GM23338 (cell line): ENCODE measurements at regions not wholly inside any gene's neighbourhood (a gene's known extent, or its start where the extent isn't known, plus 50 kb on each side); places are given as distances from the start of the nearest gene placed in this dataset.

ENCODE experiments used
- ATAC-seq: fragments of 200-7000 bp; cut with Tn5 transposase; 3 replicates; pipeline ENCODE4 v1.9.1; 2020
- DNase-seq: peaks from one replicate; pipeline ENCODE4 v3.0.0-alpha.2; 2015; ENCODE audit warnings: low spot score
- H2AFZ ChIP-seq: fragments of 200-600 bp; sonication (generic); 2 replicates; pipeline ENCODE4 v1.8.0; 2016; ENCODE audit warnings: antibody characterized with exemption, mild to moderate bottlenecking, moderate library complexity
- H3F3A ChIP-seq: fragments of 200-600 bp; sonication (generic); replicated peaks from 2 replicates; pipeline ENCODE4 v1.8.0; 2017; ENCODE audit warnings: antibody characterized with exemption, mixed run types, low read depth
- H3K27ac ChIP-seq: fragments of 200-600 bp; sonication (generic); 2 replicates; pipeline ENCODE4 v1.6.1; 2016; ENCODE audit warnings: low read depth
- H3K27me3 ChIP-seq: fragments of 200-600 bp; sonication (generic); 2 replicates; pipeline ENCODE4 v1.8.0; 2016; ENCODE audit warnings: mild to moderate bottlenecking, mixed run types, moderate library complexity; ENCODE audit not compliant: insufficient read depth
- H3K36me3 ChIP-seq: fragments of 200-600 bp; sonication (generic); 2 replicates; pipeline ENCODE4 v1.8.0; 2016; ENCODE audit warnings: mild to moderate bottlenecking; ENCODE audit not compliant: insufficient read depth
- H3K4me1 ChIP-seq: fragments of 200-600 bp; sonication (generic); 2 replicates; pipeline ENCODE4 v1.8.0; 2016; ENCODE audit warnings: mild to moderate bottlenecking, moderate library complexity; ENCODE audit not compliant: insufficient read depth
- H3K4me2 ChIP-seq: fragments of 200-600 bp; sonication (generic); 2 replicates; pipeline ENCODE4 v1.7.1; 2017; ENCODE audit warnings: mixed run types
- H3K4me3 ChIP-seq: fragments of 200-600 bp; sonication (generic); 2 replicates; pipeline ENCODE4 v1.6.1; 2016; ENCODE audit warnings: mixed run types
- H3K79me2 ChIP-seq: fragments of 200-600 bp; sonication (generic); replicated peaks from 2 replicates; pipeline ENCODE4 v1.8.0; 2017; ENCODE audit warnings: mild to moderate bottlenecking; ENCODE audit not compliant: insufficient read depth
- H3K9me2 ChIP-seq: fragments of 200-600 bp; sonication (generic); 2 replicates; pipeline ENCODE4 v1.8.0; 2017; ENCODE audit not compliant: insufficient read depth
- H4K20me1 ChIP-seq: fragments of 200-600 bp; sonication (generic); replicated peaks from 2 replicates; pipeline ENCODE4 v1.8.0; 2017; ENCODE audit warnings: mild to moderate bottlenecking; ENCODE audit not compliant: insufficient read depth
- H3K27ac Mint-ChIP-seq: 2 replicates; pipeline ENCODE4 v1.8.0; 2020; ENCODE audit warnings: inconsistent platforms, mild to moderate bottlenecking, moderate library complexity, mixed read lengths
- H3K27me3 Mint-ChIP-seq: 3 replicates; pipeline ENCODE4 v1.8.0; 2022; ENCODE audit warnings: low read depth, mild to moderate bottlenecking, moderate library complexity, mixed read lengths, inconsistent platforms; ENCODE audit not compliant: insufficient read depth, poor library complexity
- H3K36me3 Mint-ChIP-seq: 3 replicates; pipeline ENCODE4 v1.8.0; 2021; ENCODE audit warnings: low read depth, mild to moderate bottlenecking, inconsistent platforms, moderate library complexity, mixed read lengths
- H3K4me1 Mint-ChIP-seq: 3 replicates; pipeline ENCODE4 v1.8.0; 2020; ENCODE audit warnings: mild to moderate bottlenecking, inconsistent platforms, mixed read lengths
- H3K4me3 Mint-ChIP-seq: 3 replicates; pipeline ENCODE4 v1.8.0; 2021; ENCODE audit warnings: moderate library complexity, mild to moderate bottlenecking, inconsistent platforms, mixed read lengths
- H3K9me3 Mint-ChIP-seq: 3 replicates; pipeline ENCODE4 v1.8.0; 2020; ENCODE audit warnings: moderate library complexity, mild to moderate bottlenecking, inconsistent platforms, mixed read lengths
- CREB1 ChIP-seq: fragments of 250-450 bp; sonication (Bioruptor Pico); IDR thresholded peaks from 2 replicates; pipeline ENCODE4 v1.5.0; 2020; ENCODE audit warnings: low read depth, mild to moderate bottlenecking, moderate library complexity
- CTCF ChIP-seq, 2 experiments: fragments of 200-600 bp in 1 of 2; sonication (generic) in 1 of 2; conservative IDR thresholded peaks; 2 replicates each; pipeline versions ENCODE4 v1.5.1 to v1.6.1; 2016 to 2017; ENCODE audit warnings: antibody characterized with exemption in 2 of 2, low read depth in 2 of 2, mild to moderate bottlenecking in 2 of 2, moderate library complexity in 1 of 2
- ETS1 ChIP-seq: IDR thresholded peaks from 2 replicates; pipeline ENCODE4 v1.6.1; 2016; ENCODE audit warnings: antibody characterized with exemption
- EZH2 ChIP-seq: fragments of 200-600 bp; sonication (generic); IDR thresholded peaks from one replicate; pipeline ENCODE4 v1.8.0; 2017; ENCODE audit warnings: antibody characterized with exemption, mild to moderate bottlenecking, low read depth; ENCODE audit not compliant: unreplicated experiment
- EZH2phosphoT487 ChIP-seq: fragments of 200-600 bp; sonication (generic); IDR thresholded peaks from one replicate; pipeline ENCODE4 v1.8.1; 2018; ENCODE audit warnings: antibody characterized with exemption; ENCODE audit not compliant: unreplicated experiment
- JUNB ChIP-seq: IDR thresholded peaks from one replicate; pipeline ENCODE4 v1.6.1; 2016; ENCODE audit warnings: antibody characterized with exemption; ENCODE audit not compliant: unreplicated experiment
- NANOG ChIP-seq: IDR thresholded peaks from 2 replicates; pipeline ENCODE4 v1.6.1; 2016; ENCODE audit warnings: antibody characterized with exemption, borderline replicate concordance
- POLR2AphosphoS5 ChIP-seq: IDR thresholded peaks from 2 replicates; pipeline ENCODE4 v1.6.1; 2016; ENCODE audit warnings: antibody characterized with exemption, low read depth
- ZNF114 ChIP-seq: fragments of 250-450 bp; sonication (Bioruptor Pico); IDR thresholded peaks from 2 replicates; pipeline ENCODE4 v1.5.0; 2020; ENCODE audit warnings: mild to moderate bottlenecking, moderate library complexity
- ZNF331 ChIP-seq: fragments of 250-450 bp; sonication (Bioruptor Pico); IDR thresholded peaks from 2 replicates; pipeline ENCODE4 v1.5.0; 2020; ENCODE audit warnings: low read depth, mild to moderate bottlenecking, moderate library complexity
- ZNF462 ChIP-seq: fragments of 250-450 bp; sonication (Bioruptor Pico); IDR thresholded peaks from 2 replicates; pipeline ENCODE4 v1.5.0; 2020; ENCODE audit warnings: mild to moderate bottlenecking, moderate library complexity

- no peak overlapping the region for H3K27ac Mint-ChIP-seq
- no peaks in the 10 kb centered on the region for H3K27me3 Mint-ChIP-seq
- TF ChIP-seq JUNB (no peak), NANOG (no peak), CTCF (conservative IDR thresholded peaks at IDR 0.05; ENCODE audit: low read depth in 2 of 2) (no peak), ZNF114 (CRISPR knock-in tag) (no peak), ZNF462 (CRISPR knock-in tag) (no peak), ETS1 (no peak), EZH2 (no peak), EZH2phosphoT487 (no peak), POLR2AphosphoS5 (no peak), CREB1 (CRISPR knock-in tag) (no peak), ZNF331 (CRISPR knock-in tag) (no peak)
These were observed 490.5 kb upstream of the RAG2 start for GRCh38 chr11:37088573-37088910.

More at GRCh38 chr11:37088573-37088910, 490.5 kb upstream of the RAG2 start:
- no peaks in the 10 kb centered on the region; the same call in 2 of the 3 replicates for H3K4me1 Mint-ChIP-seq
- no peak overlapping the region for H3K4me2 ChIP-seq
- H3K27ac ChIP-seq = no peak overlapping the region
- H2AFZ ChIP-seq = no peak overlapping the region
- no peak overlapping the region for H3K4me3 ChIP-seq
- H3K79me2 ChIP-seq = no peaks in the 10 kb centered on the region
- H3K4me3 Mint-ChIP-seq = no peak overlapping the region
- peaks cover 8% of the 10 kb centered on the region; the same call in 1 of the 2 replicates for H3K36me3 ChIP-seq
- no peaks in the 10 kb centered on the region for H3K9me2 ChIP-seq
- no peaks in the 10 kb centered on the region for H4K20me1 ChIP-seq
- H3K27me3 ChIP-seq = no peaks in the 10 kb centered on the region
- H3F3A ChIP-seq = no peaks in the 10 kb centered on the region
- H3K36me3 Mint-ChIP-seq = peaks cover 4% of the 10 kb centered on the region; the same call in 1 of the 3 replicates
- no peaks in the 10 kb centered on the region for H3K4me1 ChIP-seq
- DNase-seq = no peak
- H3K9me3 Mint-ChIP-seq = peaks cover 91% of the 10 kb centered on the region
- ATAC-seq = no peak
